ENCODE measurements at regions not wholly inside any gene's neighbourhood (a gene's known extent, or its start where the extent isn't known, plus 50 kb on each side); places are given as distances from the start of the nearest gene placed in this dataset.

- H3K27me3 ChIP-seq (ENCODE audit: insufficient read depth, low read length), result no peaks in the 10 kb centered on the region
- H3K9me3 ChIP-seq (ENCODE audit: insufficient read depth, low read depth, low read length), result peaks cover 25% of the 10 kb centered on the region
- H3K9ac ChIP-seq (ENCODE audit: low read depth, low read length), result no peak overlapping the region
- no peak overlapping the region for H3K4me3 ChIP-seq (ENCODE audit: low read length)
- no peaks in the 10 kb centered on the region for H3K36me3 ChIP-seq (ENCODE audit: insufficient read depth, low read depth, low read length)
- H3K27ac ChIP-seq (ENCODE audit: low read length), result no peak overlapping the region
- H3K4me1 ChIP-seq (ENCODE audit: insufficient read depth, low read length), result no peaks in the 10 kb centered on the region
Measured at GRCh38 chr22:47260551-47260950, 498.1 kb downstream of the TBC1D22A start.

- Histone ChIP-seq H3K4me3 (ENCODE audit: low read length) (no peak overlapping the region), H3K36me3 (ENCODE audit: insufficient read depth, low read depth, low read length) (no peaks in the 10 kb centered on the region), H3K9me3 (ENCODE audit: insufficient read depth, low read depth, low read length) (peaks cover 25% of the 10 kb centered on the region), H3K27ac (ENCODE audit: low read length) (no peak overlapping the region), H3K9ac (ENCODE audit: low read depth, low read length) (no peak overlapping the region), H3K4me1 (ENCODE audit: insufficient read depth, low read length) (no peaks in the 10 kb centered on the region), H3K27me3 (ENCODE audit: insufficient read depth, low read length) (no peaks in the 10 kb centered on the region)
Measured at GRCh38 chr22:47259990-47260389, 497.5 kb downstream of the TBC1D22A start.

- H3K9ac ChIP-seq (ENCODE audit: low read depth, low read length), result no peak overlapping the region
- H3K27ac ChIP-seq (ENCODE audit: low read length), result no peak overlapping the region
- H3K4me3 ChIP-seq (ENCODE audit: low read length), result no peak overlapping the region
- H3K4me1 ChIP-seq (ENCODE audit: insufficient read depth, low read length), result no peaks in the 10 kb centered on the region
- H3K27me3 ChIP-seq (ENCODE audit: insufficient read depth, low read length), result no peaks in the 10 kb centered on the region
- H3K9me3 ChIP-seq (ENCODE audit: insufficient read depth, low read depth, low read length), result peaks cover 25% of the 10 kb centered on the region
- no peaks in the 10 kb centered on the region for H3K36me3 ChIP-seq (ENCODE audit: insufficient read depth, low read depth, low read length)
Measured at GRCh38 chr22:47259049-47259448, 496.6 kb downstream of the TBC1D22A start.

DNA sequence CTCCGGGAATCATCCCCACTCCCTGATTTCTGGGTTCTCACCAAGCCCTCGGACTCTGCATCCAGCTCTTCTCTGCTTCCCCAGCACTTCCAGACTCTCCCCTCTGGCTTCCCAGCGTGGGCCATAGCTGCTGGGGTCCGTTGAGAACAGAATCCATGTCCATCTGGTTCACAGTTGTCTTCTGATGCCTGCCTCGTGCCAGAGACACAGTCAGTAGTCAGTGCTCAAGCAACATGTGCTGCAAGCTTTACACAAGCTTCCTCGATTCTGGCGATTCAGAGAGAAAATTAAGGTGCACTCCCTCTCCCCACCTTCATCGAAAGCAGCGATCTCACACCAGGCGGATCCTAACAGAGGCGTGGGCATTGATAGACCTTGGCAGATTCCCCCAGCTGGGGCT, 495.5 kb downstream of the TBC1D22A start:
- no peaks in the 10 kb centered on the region for H3K36me3 ChIP-seq (ENCODE audit: insufficient read depth, low read depth, low read length)
- no peak overlapping the region for H3K9ac ChIP-seq (ENCODE audit: low read depth, low read length)
- H3K27me3 ChIP-seq (ENCODE audit: insufficient read depth, low read length), result no peaks in the 10 kb centered on the region
- H3K4me3 ChIP-seq (ENCODE audit: low read length), result no peak overlapping the region
- H3K4me1 ChIP-seq (ENCODE audit: insufficient read depth, low read length), result no peaks in the 10 kb centered on the region
- H3K9me3 ChIP-seq (ENCODE audit: insufficient read depth, low read depth, low read length), result peaks cover 36% of the 10 kb centered on the region
- no peak overlapping the region for H3K27ac ChIP-seq (ENCODE audit: low read length)

GRCh38 chr22:47257566-47257965, 495.1 kb downstream of the TBC1D22A start:
- Histone ChIP-seq H3K36me3 (ENCODE audit: insufficient read depth, low read depth, low read length) (no peaks in the 10 kb centered on the region), H3K9me3 (ENCODE audit: insufficient read depth, low read depth, low read length) (peaks cover 40% of the 10 kb centered on the region), H3K9ac (ENCODE audit: low read depth, low read length) (no peak overlapping the region), H3K27ac (ENCODE audit: low read length) (no peak overlapping the region), H3K27me3 (ENCODE audit: insufficient read depth, low read length) (no peaks in the 10 kb centered on the region), H3K4me1 (ENCODE audit: insufficient read depth, low read length) (no peaks in the 10 kb centered on the region), H3K4me3 (ENCODE audit: low read length) (no peak overlapping the region)

GRCh38 chr22:47251911-47252310, 489.5 kb downstream of the TBC1D22A start:
- Histone ChIP-seq H3K36me3 (ENCODE audit: insufficient read depth, low read depth, low read length) (no peaks in the 10 kb centered on the region), H3K9me3 (ENCODE audit: insufficient read depth, low read depth, low read length) (peaks cover 42% of the 10 kb centered on the region), H3K4me3 (ENCODE audit: low read length) (no peak overlapping the region), H3K27me3 (ENCODE audit: insufficient read depth, low read length) (no peaks in the 10 kb centered on the region), H3K9ac (ENCODE audit: low read depth, low read length) (no peak overlapping the region), H3K4me1 (ENCODE audit: insufficient read depth, low read length) (no peaks in the 10 kb centered on the region), H3K27ac (ENCODE audit: low read length) (no peak overlapping the region)

DNA sequence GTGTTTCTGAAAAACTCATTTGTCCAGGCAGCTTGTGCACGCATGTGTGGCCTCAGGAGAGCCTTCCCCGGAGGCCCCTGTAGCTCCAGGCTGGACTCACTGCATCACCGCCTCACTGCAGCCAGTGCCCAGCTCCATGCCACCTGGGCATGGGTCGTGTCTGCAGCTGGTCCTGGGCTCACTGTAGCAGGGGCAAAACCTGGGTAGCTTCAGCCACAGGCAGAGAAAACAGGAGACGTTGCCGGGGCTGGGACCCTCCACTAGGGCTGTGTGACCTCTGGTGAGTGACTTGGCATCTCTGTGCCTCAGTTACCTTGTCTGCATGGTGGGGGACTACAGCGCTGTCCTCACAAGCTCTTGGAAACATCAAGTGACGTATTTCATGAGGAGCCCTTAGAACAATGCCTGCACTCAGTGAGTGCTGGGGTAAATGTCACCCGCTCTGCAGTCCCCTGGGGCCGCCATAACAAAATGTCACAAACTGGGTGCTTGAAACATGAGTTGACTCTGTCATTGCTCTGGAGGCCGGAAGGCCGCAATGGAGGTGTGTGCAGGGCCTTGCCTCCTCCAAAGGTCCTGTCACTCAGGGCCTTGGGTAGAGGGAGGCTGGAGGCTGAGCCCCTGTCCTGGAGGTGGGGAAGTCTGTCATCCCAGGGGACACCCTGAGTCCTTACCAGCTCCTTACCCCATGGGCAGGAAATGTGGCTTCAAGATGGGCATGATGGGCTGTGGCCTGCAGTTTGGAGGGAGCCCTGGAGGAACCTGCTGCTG, 488.7 kb downstream of the TBC1D22A start:
- H3K27me3 ChIP-seq (ENCODE audit: insufficient read depth, low read length), result no peaks in the 10 kb centered on the region

DNA sequence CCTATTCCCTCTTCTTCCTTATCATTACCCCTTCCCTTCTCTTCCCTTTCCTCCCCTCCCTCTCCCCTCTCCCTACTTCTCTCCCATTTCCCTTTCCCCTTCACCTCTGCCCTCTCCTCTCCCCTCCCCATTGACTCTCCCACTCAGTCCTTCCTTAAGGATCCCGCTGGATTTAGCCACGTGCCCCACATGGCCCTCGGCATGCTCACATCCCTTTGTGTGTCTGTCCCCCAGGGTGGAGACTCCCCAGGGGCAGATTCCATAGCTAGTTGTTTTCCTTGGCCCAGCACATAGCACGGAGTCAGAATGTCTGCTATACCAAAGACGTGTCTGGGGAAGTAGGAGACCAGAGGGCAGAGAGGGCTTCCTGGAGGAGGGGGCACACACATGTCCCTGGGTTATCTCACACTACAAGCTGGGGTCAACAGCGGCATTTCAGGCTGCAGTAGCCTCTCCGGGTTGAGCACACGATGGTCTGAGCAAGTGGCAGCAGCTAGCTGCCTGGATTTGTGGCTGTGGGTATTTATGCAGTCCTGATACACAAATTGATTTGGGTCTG, 487.0 kb downstream of the TBC1D22A start:
- peaks cover 42% of the 10 kb centered on the region for H3K9me3 ChIP-seq (ENCODE audit: insufficient read depth, low read depth, low read length)
- no peaks in the 10 kb centered on the region for H3K4me1 ChIP-seq (ENCODE audit: insufficient read depth, low read length)
- H3K27ac ChIP-seq (ENCODE audit: low read length), result no peak overlapping the region
- no peak overlapping the region for H3K4me3 ChIP-seq (ENCODE audit: low read length)
- no peaks in the 10 kb centered on the region for H3K27me3 ChIP-seq (ENCODE audit: insufficient read depth, low read length)
- no peak overlapping the region for H3K9ac ChIP-seq (ENCODE audit: low read depth, low read length)
- no peaks in the 10 kb centered on the region for H3K36me3 ChIP-seq (ENCODE audit: insufficient read depth, low read depth, low read length)

More for the DNA sequence above, 488.7 kb downstream of the TBC1D22A start:
- Histone ChIP-seq H3K27ac (ENCODE audit: low read length) (no peak overlapping the region), H3K4me1 (ENCODE audit: insufficient read depth, low read length) (no peaks in the 10 kb centered on the region), H3K9me3 (ENCODE audit: insufficient read depth, low read depth, low read length) (peaks cover 42% of the 10 kb centered on the region), H3K36me3 (ENCODE audit: insufficient read depth, low read depth, low read length) (no peaks in the 10 kb centered on the region), H3K4me3 (ENCODE audit: low read length) (no peak overlapping the region), H3K9ac (ENCODE audit: low read depth, low read length) (no peak overlapping the region)

DNA sequence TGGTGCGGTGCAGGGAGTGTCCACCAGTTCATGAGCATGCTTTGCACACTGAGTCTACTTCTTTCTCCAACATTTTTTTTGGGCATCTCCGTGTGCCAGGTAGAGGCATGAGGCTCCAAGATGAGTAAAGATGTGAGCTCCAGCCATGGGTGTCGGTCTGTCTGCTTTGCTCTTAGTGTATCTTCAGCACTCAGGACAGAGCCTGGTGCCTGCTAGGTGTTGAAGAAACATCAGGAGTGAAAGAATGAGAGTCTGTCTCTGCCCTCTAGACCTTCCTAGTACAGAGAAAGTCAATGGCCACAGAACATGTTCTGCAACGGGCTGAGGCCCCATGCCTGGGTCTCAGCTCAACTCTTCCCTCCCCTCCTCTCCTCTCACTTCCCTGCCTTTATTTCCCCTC, 486.5 kb downstream of the TBC1D22A start:
- H3K9ac ChIP-seq (ENCODE audit: low read depth, low read length), result no peak overlapping the region
- H3K27me3 ChIP-seq (ENCODE audit: insufficient read depth, low read length), result no peaks in the 10 kb centered on the region
- no peaks in the 10 kb centered on the region for H3K36me3 ChIP-seq (ENCODE audit: insufficient read depth, low read depth, low read length)
- no peak overlapping the region for H3K4me3 ChIP-seq (ENCODE audit: low read length)
- H3K27ac ChIP-seq (ENCODE audit: low read length), result no peak overlapping the region
- H3K4me1 ChIP-seq (ENCODE audit: insufficient read depth, low read length), result no peaks in the 10 kb centered on the region
- peaks cover 45% of the 10 kb centered on the region for H3K9me3 ChIP-seq (ENCODE audit: insufficient read depth, low read depth, low read length)

- Histone ChIP-seq H3K27ac (ENCODE audit: low read length) (no peak overlapping the region), H3K9ac (ENCODE audit: low read depth, low read length) (no peak overlapping the region), H3K36me3 (ENCODE audit: insufficient read depth, low read depth, low read length) (no peaks in the 10 kb centered on the region), H3K4me1 (ENCODE audit: insufficient read depth, low read length) (no peaks in the 10 kb centered on the region), H3K4me3 (ENCODE audit: low read length) (no peak overlapping the region), H3K27me3 (ENCODE audit: insufficient read depth, low read length) (no peaks in the 10 kb centered on the region), H3K9me3 (ENCODE audit: insufficient read depth, low read depth, low read length) (peaks cover 43% of the 10 kb centered on the region)
Measured at GRCh38 chr22:47247579-47248240, 485.3 kb downstream of the TBC1D22A start.

DNA sequence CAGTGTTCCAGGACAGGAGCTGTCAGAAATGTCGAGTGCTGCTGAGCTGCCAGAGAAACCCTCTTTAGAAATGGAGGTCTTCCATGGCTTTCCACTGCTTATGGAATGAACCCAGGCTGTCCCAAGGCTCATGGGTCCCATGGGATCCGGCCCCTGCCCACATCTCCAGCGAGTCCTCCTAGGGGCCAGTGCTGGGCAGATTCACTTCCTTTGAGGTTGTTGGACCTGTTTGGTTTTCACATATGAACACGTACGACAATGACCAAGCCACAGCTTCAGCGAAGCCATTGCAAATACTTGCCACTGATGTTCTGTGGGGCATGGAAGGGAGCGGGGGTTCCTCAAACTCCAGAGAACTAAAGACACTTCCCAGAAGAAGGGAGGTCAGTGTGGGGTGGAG, 483.3 kb downstream of the TBC1D22A start:
- H3K27ac ChIP-seq (ENCODE audit: low read length), result no peak overlapping the region
- no peaks in the 10 kb centered on the region for H3K27me3 ChIP-seq (ENCODE audit: insufficient read depth, low read length)
- H3K4me3 ChIP-seq (ENCODE audit: low read length), result no peak overlapping the region
- no peak overlapping the region for H3K9ac ChIP-seq (ENCODE audit: low read depth, low read length)
- H3K9me3 ChIP-seq (ENCODE audit: insufficient read depth, low read depth, low read length), result peaks cover 31% of the 10 kb centered on the region
- H3K36me3 ChIP-seq (ENCODE audit: insufficient read depth, low read depth, low read length), result no peaks in the 10 kb centered on the region
- H3K4me1 ChIP-seq (ENCODE audit: insufficient read depth, low read length), result no peaks in the 10 kb centered on the region

DNA sequence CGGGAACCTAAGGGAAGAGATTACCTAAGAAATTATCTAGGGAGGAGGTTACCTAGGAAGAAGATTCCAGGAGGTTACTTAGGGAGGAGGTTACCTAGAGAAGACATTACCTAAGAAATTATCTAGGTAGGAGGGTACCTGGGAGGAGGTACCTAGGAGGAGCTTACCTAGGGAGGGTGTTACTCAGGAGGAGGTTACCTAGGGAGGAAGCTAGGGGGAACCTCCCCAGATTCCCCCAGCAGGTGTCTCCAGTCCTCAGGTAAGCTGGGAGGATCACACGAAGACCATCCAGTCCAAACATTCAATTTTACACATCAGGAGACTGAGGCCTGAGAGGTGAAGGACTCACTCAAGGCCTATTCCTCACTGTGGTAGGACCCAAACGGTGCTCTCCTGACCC, 482.8 kb downstream of the TBC1D22A start:
- H3K4me3 ChIP-seq (ENCODE audit: low read length), result no peak overlapping the region
- H3K4me1 ChIP-seq (ENCODE audit: insufficient read depth, low read length), result no peaks in the 10 kb centered on the region
- peaks cover 26% of the 10 kb centered on the region for H3K9me3 ChIP-seq (ENCODE audit: insufficient read depth, low read depth, low read length)
- H3K36me3 ChIP-seq (ENCODE audit: insufficient read depth, low read depth, low read length), result no peaks in the 10 kb centered on the region
- H3K27ac ChIP-seq (ENCODE audit: low read length), result no peak overlapping the region
- H3K27me3 ChIP-seq (ENCODE audit: insufficient read depth, low read length), result no peaks in the 10 kb centered on the region
- H3K9ac ChIP-seq (ENCODE audit: low read depth, low read length), result no peak overlapping the region

All from iPS-20b (cell line).